HG03520 (cell line): ENCODE measurements at regions not wholly inside any gene's neighbourhood (a gene's known extent, or its start where the extent isn't known, plus 50 kb on each side); places are given as distances from the start of the nearest gene placed in this dataset.

ENCODE experiments used
- ATAC-seq: cut with Tn5 transposase; IDR thresholded peaks from one replicate; pipeline ENCODE4 v1.9.1; 2021; ENCODE audit warnings: mild to moderate bottlenecking, moderate library complexity; ENCODE audit not compliant: unreplicated experiment

DNA sequence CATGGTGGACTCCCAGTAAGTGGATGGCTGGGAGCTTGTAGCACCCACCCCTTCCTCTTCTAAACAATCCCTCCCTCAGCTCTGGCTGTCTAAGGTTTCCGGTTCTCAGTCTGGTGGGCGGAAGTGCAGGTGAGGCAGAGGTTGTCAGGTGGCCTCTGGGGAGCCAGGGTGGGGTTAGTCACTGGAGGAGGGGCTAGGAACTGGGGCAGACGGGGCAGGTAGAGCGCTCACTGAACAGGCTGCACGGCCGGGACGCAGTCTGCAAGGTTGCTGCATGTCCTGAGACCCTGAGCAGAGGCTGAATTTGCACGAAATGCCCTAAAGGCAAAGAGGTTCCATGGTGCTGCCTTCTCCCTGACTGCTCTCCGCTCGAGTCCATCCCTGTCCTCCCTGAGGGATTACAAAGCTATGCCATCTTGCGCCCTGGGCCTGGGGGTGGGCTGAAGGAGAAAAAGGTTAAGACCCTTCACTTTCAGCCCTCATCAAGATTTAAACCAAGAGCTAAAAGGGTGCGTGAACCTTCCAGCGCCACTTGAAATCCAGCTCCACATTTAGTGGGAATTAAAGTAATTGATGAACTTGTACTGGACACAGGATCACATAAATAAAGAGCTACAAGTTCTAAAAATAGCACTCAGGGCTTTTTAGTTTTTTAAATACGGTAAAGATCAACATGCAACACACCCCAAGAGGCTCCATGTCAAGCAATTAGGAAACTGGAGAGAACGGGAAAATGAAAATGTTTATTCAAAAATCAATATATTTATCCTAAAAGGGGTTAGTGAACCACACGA is 62.3 kb upstream of the CTBP2 start:
- no peak for ATAC-seq

DNA sequence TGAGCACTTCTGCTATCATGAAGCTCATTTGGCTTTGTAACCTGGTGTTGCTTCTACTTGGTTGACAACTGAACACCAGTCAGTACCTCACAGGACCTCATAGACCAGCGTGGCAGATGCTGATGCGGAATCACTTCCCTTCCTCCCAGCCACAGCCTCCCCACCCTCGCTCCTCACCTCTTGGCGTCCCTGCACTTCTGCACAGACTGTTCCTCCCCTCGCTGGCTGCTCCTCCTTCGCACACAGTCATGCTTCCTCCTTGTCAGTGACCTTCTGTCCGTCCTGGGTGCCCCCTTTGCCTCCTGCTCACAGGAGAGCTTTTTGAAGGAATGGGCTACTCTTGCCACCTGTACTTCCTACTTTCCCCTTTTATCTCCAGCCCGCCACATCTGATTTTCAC is 61.4 kb upstream of the CTBP2 start:
- ATAC-seq: no peak

DNA sequence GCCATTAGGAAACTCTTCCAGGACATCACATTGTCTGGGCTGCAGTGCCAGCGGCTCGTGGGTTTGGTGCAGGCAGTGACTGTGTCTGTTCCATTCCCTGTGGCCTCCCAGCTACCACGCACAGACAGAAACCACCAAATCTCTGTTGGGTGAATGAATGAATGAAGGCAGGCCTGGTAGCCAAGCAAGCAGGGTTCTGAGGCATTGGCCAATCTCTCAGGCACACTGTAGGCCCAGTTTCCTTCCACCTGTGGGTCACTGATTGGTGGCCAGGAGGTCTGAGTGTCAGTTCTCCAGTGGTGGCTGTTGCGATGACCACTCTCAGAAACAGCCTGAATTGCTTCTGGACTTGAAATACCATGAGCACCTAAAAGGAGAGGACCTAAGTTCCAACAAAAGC is 59.4 kb upstream of the CTBP2 start:
- ATAC-seq: no peak

DNA sequence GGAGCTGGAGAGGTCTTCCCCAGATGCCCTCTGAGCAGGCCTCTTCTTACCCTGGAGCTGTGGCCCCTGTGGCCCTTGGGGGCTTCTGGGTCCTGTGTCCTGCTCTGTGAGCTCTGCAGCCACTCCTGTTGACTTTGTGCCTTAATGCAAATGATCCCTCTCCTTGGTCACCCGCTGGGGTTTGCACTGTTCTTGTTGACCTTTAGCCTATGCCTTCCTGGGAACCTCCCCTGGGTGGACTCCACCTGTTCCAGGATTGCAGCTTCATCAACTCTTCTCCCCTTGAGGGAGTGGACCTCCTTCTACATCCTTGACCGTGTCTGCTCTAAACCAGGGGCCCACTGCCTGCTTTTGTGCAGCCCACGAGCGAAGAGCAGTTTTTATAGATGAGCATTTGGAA is 58.6 kb upstream of the CTBP2 start:
- ATAC-seq: no peak

DNA sequence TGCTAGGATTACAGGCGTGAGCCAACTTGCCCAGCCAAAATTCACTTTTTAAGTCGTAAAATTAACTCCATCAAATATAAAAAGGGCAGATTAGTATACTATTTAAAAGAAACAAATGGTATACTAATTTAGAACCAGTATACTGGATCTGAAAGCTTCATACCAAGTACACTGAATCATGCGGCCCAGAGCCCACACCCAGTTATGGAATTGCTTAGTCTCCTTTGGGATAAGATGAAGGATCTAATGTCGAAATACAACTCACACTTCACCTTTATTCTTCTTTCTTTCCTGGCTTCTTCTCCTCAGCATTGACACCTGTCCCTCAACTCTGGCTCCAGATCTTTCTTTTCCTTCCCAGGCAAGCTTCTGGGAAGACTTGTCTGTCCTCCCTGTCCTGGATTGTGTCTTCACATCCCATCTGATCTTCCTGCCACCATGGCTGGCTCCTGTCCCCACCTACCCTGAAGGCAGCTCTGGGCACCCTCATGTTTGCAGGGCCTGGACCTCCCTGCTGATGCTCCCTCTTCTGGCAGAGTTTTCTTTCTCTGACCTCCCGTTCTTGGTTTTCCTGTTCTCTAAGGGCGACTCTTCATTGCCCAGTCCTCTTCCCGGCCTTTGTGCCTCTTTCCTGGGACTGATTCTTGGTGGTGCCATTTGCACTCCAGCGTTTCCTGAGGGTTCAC is 57.8 kb upstream of the CTBP2 start:
- no peak for ATAC-seq

DNA sequence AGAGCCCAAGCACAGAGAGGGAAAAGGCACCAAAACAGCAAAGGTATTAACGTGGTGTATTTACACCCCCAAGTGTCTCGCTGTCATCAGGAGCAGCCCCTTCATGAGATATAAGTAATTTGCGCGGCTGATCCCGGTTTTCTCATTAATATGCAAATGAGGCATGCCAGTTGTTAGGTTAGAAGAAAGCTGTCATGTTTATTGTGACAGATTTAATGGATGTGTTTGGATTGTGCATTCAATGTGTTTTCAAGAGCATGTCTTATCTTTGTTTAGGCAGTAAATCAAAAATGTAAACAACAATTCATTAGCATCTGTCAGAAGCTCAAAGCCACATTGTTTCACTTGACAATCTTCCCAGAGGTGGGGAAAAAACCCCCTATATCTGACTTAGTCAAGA is 56.5 kb upstream of the CTBP2 start:
- ATAC-seq: no peak

DNA sequence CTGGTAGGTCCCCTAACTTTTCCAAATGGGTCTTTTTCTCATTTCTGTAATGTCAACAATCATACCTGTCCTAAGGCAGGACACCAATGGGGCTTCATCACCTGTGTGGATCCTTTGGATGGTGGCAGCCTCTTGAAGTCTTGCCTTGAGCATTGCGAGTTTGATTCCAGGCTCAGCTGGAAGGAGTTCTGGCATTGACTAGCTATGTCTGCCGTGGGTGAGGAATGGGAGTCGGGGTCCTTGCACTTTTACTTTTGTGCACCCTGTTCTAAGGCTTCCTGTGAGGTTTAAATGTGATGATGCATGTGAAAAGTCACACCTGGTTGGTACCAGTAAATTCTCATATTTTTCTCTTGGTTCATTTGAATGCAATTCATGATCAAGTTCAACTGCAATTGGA is 55.9 kb upstream of the CTBP2 start:
- no peak for ATAC-seq

DNA sequence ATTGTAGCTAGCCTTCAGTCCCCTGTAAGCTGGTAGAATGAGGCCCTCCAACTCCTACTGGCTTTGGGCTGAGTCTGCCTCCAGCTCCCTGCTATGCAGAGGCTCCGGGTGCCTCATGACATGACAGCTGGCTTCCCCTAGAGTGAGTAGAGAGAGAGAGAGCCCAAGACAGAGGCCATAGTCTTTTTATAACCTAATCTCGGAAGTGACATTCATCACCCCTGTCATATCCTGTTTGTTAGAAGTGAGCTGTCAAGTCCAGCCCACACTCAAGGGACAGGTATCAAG is 53.9 kb upstream of the CTBP2 start:
- ATAC-seq: no peak

DNA sequence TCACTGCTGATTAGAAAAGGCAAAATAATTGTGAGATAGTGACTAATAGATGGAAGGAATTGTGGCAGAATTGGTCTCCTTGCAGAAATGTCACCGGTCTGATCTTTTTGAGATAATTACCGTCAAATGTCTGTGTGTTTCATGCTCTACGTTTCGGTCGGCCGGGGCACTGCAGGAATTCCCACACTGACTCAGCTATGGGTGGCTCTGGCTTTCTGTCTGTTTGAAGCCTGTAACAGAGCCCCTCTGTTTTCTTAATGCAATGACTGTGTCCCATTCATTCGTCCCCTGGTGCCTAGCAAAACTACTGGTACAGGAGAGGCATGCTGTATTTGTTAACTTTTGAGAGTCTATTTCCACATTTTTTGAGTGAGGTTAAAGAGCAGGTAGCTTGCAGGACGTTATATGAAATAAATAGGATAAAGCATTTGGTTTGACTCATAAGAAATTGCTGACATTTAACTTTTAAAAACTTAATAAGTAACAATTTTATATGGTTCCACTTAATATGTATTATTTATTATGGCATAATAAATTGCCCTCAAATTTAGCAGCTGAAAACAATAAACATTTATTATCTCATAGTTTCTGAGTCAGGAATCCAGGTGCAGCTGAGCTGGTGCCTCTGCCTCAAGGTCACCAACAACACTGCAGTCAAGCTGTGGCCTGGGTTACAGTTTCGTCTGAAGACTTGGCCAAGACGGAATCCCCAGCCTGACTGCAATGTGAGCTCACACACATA is 53.3 kb upstream of the CTBP2 start:
- ATAC-seq: no peak

DNA sequence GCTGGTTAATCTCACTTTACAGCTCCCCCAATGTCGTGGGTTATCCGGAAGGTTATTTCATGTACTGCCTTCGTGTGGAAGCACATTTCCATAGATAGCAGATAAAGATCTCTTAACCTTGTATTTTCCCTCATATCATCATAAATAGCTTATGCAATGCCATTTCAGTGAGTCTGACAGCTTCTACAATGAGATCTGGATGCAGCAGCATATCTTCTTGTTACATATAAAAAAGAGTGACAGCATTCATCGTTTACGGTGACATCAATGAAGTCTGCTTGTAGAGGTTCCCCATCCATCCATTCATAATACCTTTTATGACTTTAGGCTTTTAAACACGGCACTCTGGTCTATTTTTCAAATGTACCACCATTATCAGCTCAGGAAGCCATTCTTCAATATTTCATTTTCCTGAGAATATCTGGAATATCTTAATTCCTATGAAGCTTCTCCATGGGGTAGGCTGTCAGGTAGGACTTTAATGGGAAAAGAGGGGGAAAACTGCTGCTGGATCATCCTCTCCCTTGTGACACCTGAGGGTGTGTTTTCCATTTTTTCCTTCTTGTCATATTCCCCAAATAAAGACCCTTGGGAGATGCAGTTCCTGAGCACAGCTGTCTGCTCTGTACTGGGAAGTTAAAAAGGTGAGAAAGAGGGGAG is 51.9 kb upstream of the CTBP2 start:
- ATAC-seq: no peak
